GM19463 (cell line): ENCODE measurements at regions not wholly inside any gene's neighbourhood (a gene's known extent, or its start where the extent isn't known, plus 50 kb on each side); places are given as distances from the start of the nearest gene placed in this dataset.

Source experiments
- ATAC-seq: cut with Tn5 transposase; IDR thresholded peaks from one replicate; pipeline ENCODE4 v1.9.1; 2021; ENCODE audit warnings: mild to moderate bottlenecking, moderate library complexity; ENCODE audit not compliant: unreplicated experiment

- no peak for ATAC-seq
Observed at GRCh38 chr20:48195121-48195870, 410.0 kb upstream of the SULF2 start.

GRCh38 chr20:48194583-48194982 lies 409.3 kb upstream of the SULF2 start:
- ATAC-seq: no peak

- ATAC-seq: no peak
Observed at GRCh38 chr20:48193627-48194425, 408.5 kb upstream of the SULF2 start.

- ATAC-seq: no peak
Observed at GRCh38 chr20:48192109-48192508, 406.8 kb upstream of the SULF2 start.

- ATAC-seq: no peak
Observed at GRCh38 chr20:48191200-48191599, 405.9 kb upstream of the SULF2 start.

GRCh38 chr20:48190757-48191156 lies 405.5 kb upstream of the SULF2 start:
- no peak for ATAC-seq

GRCh38 chr20:48189181-48189580 lies 403.9 kb upstream of the SULF2 start:
- no peak for ATAC-seq

GRCh38 chr20:48187851-48188250 lies 402.6 kb upstream of the SULF2 start:
- ATAC-seq: no peak

GRCh38 chr20:48186915-48187314 lies 401.6 kb upstream of the SULF2 start:
- ATAC-seq: no peak

- no peak for ATAC-seq
Observed at GRCh38 chr20:48186447-48186846, 401.2 kb upstream of the SULF2 start.

- ATAC-seq: no peak
Observed at GRCh38 chr20:48184229-48184628, 398.9 kb upstream of the SULF2 start.

GRCh38 chr20:48181261-48181935 lies 396.1 kb upstream of the SULF2 start:
- no peak for ATAC-seq

GRCh38 chr20:48180618-48181017 lies 395.3 kb upstream of the SULF2 start:
- no peak for ATAC-seq

- ATAC-seq: no peak
Observed at GRCh38 chr20:48180024-48180423, 394.7 kb upstream of the SULF2 start.

- no peak for ATAC-seq
Observed at GRCh38 chr20:48178633-48179032, 393.4 kb upstream of the SULF2 start.

- no peak for ATAC-seq
Observed at GRCh38 chr20:48177058-48177457, 391.8 kb upstream of the SULF2 start.

GRCh38 chr20:48176139-48176538 lies 390.9 kb upstream of the SULF2 start:
- no peak for ATAC-seq

GRCh38 chr20:48175261-48175660 lies 390.0 kb upstream of the SULF2 start:
- no peak for ATAC-seq

GRCh38 chr20:48172357-48172702 lies 387.0 kb upstream of the SULF2 start:
- ATAC-seq: no peak

GRCh38 chr20:48171626-48172356 lies 386.5 kb upstream of the SULF2 start:
- ATAC-seq: no peak

GRCh38 chr20:48171071-48171470 lies 385.8 kb upstream of the SULF2 start:
- ATAC-seq: no peak
